HG03135 (cell line): ENCODE measurements at regions not wholly inside any gene's neighbourhood (a gene's known extent, or its start where the extent isn't known, plus 50 kb on each side); places are given as distances from the start of the nearest gene placed in this dataset.

ENCODE experiments used
- ATAC-seq: cut with Tn5 transposase; IDR thresholded peaks from one replicate; pipeline ENCODE4 v1.9.1; 2021; ENCODE audit warnings: mild to moderate bottlenecking, moderate library complexity; ENCODE audit not compliant: unreplicated experiment

DNA sequence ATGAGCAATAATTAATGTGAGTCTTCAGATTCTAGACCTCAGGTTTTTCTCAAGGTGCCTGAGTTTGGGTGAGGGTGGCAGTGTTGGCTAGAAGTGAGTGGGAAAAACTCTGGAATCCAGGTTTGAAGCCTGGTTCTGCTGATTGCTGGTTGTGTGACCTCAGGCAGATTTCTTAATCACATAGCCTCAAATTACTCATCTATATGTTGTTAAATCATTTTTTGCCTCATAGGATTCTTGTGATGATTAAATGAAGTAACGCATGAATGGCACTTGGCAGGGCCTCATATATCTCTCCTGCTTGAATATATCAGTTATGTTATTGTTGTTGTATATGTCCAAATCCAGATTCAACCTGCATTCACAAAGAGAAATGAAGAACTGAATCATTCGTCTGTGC is 60.5 kb downstream of the NR2F2 start:
- no peak for ATAC-seq

DNA sequence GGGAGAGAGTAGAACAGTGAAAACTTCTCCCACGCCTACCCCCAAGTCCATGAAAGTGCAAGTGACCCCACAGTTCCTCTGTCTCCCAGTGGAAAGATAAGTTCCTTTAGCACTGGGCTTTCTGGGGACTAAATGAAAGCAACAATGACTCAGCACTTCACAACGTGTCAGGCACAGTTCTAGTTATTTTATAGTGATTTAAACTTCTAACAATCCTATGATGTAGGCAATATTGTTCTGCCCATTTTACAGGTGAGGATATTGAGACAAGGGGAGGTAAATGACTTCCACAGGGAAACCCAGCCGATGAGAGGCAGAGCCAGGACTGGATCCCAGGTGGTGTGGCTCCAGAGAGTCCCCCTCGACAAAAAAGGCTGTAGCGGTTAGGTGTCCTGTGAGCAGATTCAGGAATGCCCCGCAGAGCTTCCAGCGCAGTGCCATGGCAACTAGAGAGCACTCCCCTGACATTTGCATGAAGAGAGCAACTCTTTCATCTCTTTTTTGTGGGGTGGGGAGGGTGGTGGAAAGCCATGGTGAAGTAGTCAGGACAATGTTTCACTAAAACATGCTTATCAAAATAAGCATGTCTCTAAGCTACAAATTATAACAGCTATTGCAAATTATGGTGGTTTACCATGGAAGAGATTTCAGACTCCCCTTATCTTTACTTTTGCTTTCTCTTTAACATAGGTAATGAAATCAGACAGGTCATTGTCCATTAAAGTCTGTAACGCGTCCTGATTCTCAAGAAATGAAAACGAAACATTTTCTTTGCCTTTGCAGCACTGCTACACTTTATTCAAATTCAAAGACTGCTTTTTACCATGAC is 62.1 kb downstream of the NR2F2 start:
- ATAC-seq = no peak

DNA sequence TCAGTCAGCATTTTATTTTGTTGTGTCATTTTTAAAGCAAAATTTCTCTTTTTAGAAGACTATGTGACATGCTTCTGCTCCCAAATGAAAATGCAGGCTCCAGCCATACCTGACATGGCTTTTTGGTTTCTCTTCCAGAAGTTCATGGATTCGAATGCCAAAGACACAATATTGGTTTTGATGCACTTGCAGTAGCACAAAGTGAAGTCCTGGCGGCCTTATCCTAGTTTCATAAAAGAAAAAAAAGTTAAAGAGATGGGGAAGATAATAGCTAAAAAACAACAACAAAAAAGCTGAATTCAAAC is 62.7 kb downstream of the NR2F2 start:
- ATAC-seq = no peak

DNA sequence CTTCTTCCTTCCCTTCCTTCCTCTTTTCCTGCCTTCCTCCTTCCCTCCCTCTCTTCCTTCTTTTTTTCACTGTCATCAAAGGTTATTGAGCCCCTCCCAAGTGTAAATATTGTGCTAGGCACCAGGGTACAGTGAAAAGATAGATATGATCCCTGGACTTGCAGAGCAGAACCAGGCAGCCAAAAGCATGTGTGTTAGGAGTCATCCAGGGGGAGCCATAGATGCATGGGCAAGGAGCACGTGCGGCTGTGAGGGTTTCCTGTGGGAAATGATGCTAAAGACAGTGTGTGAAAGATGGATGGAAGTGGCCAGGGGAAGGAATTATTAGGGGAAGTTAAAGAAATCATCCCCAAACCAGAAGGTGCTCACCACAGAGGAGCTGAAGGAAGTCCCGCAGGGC is 65.2 kb downstream of the NR2F2 start:
- no peak for ATAC-seq

DNA sequence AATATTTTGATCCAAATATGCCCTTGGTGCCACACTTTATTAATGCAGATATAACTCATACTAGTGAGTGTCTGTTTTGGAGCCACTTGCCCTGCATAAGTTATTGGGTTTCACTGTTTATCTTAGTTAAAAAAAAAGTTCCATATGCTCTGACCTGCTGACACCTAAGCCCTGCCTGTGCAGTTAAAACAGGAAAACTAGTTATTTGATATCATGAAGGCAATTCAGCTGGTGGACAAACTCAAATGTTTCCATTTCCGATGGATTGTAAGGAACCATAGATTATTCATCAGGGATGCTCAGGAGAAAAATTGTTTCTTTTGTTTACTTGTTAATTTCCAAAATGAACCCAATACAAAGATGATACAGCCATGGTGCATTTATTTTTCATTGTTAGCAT is 68.3 kb downstream of the NR2F2 start:
- no peak for ATAC-seq

DNA sequence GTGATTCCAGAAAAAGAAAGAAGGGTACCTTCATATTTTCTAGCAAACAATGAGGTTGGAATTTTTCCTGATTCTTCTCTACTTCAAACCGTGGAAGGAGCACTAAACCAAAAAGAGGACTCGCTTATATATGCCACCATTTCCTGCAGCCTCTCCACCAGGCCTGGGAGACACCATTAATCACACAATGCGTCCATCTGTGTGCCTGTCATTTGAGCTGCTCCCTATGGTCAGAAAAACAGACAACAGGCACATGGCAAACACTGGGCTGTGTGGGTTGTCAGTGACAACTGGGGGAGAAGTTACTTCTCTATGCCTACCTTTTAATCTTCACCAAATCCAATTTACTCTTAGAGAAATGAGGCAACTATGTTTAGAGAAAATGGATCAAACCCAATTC is 71.9 kb downstream of the NR2F2 start:
- ATAC-seq = no peak

DNA sequence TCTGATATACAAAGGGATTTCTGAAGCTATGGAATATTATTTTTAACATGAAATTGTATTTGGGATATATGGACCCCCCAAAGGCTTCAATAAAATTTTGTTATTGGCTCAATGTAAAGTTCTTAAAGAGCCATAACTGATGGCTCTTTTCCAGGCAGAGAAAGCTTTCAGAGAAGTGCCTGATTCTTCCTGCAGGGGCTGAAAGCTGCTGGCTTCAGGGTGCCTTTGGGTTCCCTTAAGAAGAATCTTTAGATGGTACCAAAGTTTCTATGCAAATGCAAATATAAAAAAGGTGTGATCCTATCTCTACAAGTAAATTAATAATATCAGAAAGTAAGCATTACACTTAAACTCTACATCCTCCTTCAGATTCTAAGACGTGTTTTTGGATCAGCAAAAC is 72.6 kb downstream of the NR2F2 start:
- no peak for ATAC-seq

DNA sequence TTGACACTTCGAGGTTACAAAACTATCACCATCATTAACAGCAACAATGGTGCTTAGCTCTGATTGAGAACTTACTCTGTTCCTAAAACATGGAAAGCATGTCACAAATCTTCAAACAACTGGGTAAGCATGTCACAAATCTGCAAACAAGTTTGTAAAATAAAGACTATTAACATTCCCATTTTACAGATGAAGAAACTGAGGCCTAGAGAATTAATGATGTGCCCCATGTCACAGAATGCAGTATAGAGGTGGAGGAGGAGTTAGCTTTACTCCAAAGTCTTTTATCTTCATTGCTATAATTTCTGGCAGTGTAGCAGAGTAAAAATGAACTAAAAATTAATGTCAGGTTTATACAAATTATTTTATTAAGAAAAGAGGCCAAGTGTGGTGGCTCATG is 73.4 kb downstream of the NR2F2 start:
- no peak for ATAC-seq

DNA sequence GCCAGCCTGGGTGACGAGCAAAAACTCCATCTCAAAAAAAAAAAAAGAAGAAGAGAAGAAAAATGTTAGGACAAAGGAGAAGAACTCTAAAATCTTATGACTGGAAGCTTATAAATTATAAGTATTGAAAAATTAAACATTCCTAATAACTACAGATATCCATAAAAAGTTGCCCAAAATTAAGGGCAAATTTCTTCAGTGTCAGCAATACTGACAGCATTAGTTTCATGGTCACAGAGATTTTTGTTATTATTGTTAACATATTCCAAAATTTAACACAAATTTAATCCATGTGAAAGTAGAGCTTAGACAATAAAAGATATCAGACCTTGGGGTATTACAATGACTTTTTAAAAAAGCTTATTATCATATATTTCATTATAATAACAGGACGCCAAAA is 74.1 kb downstream of the NR2F2 start:
- ATAC-seq = no peak

DNA sequence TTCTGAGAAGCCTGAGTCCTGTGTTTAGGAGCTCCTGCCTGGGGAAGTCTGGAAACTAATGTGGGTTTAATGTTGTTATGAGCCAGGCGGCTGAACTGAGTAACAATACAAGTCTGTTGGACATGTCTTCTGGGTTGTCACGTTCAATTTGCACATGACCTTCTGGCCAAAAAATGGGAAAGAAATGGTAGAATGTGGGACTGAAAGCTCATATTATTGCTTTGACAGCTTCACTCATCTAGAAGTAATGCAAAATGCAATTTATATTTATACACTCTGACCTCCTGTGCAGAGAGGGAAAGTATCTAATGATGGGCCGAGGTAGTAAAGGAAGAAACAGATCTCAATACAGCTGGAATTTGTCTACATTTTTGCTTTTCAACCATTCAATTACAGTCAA is 75.8 kb downstream of the NR2F2 start:
- no peak for ATAC-seq

DNA sequence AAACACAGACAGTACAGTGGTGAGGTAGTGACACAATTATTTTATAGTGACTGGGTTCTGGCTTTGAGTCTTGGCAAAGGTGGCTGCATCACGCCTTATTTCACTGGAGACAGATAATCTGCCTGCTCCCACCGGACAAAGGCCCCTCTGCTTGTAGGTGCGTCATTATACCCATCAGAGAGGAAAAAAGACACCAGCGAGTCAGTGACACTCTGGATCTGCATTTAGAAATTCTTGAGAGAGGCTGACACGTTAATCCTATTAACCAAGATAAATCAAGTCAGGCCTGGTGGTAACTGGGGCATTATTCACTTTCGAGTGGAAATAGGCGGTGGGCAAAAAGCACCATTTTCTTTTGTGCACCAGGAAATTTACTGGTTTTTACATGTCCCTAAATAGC is 76.2 kb downstream of the NR2F2 start:
- ATAC-seq = no peak

DNA sequence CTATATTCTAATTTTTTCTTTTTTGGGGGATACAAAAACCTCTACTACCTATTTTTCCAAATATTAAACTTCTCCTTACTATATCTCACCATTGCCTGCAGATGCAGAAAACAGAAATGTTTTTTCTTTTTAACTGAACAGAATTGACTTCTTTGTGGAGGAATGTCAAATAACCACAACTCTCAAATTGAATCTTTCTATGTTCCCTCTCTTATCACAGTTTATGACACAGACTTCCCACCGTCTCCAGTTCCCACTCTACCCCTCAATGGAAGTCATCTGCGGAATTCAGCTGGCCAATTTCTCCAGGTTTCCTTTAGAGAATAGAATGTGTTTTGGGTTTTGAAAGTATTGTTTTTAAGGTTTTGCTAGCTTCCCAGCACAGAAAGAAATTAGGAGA is 77.0 kb downstream of the NR2F2 start:
- ATAC-seq = no peak

DNA sequence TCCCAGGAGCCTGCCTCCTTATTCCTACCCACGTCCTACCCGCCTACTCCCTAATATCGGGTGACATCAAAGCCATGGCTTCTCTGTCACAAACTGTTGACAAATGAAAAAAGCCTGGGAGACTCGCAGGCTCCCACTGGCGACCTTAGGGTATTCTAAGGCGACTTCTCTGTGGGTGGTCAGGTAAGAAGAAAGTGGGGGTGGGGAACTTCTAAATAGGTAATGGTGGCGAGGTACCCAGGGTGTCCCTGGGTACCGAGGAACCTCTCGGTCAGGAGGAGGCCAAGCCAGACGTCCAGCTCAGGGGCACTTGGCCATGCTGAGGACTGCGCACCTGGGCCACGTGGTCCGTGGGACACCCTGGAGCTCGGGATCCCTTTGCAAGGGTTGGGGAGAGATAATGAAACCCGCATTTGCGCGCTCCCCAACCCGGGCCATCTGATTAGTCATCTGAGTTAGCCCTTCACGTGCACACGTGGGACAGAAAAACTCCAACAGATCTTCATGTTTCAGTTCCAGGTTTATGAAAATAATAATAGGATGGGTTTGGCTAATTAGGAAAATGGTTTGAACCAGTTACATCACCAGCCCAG is 78.2 kb downstream of the NR2F2 start:
- no peak for ATAC-seq

DNA sequence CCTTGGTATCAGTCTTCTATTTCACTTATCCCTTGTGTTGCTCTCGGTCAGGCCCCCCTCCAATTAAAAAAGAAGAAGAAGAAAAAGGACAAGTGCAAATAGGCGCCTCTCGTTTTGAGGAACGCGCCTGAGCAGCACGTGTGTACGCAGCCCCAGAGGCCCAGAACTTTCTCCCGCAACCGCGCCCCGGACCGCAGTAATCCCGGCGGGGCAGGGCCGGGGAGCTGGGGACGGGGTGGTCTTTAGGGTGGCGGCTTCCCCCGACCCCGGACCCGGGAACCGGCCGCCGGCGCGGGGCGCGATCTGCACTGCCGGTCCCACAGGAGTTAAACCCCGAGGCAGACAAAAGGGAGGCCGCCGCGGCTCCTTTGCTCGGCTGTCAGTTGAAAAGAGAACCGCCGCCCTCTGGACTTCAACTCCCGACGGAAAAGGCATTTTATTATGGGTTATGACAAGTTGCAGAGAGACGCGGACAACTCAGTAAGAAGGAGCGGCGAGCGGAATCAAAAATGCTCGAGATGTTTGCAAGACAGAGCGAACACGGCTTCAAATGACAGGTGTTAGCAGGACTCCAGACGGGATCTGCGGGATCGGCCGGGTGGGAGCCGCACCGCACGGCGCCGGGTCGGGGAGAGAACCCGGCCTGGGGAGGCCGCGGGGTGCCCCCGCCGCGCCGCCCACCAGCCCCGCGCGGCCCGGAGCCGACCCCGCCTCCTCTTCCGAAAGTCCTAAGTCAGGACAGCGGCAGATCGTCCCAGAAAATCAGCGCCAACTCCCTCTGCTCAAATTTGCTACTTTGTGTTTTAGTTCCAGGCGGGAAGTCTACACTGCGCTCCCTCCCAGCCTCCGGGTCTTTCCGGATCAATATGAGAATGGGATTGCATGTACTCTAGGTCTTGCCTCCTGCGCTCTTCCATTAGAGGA is 79.0 kb downstream of the NR2F2 start:
- no peak for ATAC-seq

DNA sequence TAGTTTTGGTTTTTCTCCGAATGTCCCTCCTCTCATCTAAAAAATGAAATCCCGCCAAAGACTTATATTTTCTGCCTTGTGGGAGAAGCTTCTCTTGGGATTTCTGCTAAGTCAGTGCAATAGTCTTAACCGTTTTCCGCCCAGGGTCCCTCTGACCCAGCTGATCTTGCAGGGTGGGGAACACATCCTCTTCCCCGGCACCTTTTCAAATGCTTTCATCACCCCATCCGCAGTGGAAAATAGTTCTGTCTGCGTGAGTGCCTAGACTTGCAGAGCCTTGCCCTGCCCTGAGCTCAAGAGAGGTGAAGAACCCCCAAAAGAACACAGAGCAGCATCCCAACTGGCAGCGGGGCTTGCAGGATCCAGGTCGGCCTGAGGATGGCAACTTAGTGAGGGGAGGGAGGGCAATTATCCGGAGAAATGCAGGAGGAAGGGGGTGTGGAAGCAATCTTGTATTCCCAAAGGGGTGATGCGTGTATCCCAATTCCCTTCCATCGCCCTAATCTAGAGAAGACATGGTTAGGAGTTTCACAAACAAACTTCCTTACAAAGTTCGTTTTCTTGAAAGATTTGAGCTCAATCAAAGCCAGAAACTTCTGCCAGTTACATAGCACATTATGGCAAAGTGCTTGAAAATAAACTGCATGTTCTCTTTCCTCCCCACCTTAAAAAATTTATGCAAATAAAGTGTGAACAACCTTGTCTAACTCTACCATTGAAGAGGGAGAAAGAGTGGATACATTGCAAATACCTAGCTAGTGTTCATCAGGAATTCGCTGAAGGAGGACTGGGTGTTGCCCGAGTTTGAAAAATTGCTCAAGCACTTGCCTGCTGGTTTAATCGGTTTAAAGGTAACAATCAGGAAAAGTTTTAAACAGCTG is 79.9 kb downstream of the NR2F2 start:
- no peak for ATAC-seq

DNA sequence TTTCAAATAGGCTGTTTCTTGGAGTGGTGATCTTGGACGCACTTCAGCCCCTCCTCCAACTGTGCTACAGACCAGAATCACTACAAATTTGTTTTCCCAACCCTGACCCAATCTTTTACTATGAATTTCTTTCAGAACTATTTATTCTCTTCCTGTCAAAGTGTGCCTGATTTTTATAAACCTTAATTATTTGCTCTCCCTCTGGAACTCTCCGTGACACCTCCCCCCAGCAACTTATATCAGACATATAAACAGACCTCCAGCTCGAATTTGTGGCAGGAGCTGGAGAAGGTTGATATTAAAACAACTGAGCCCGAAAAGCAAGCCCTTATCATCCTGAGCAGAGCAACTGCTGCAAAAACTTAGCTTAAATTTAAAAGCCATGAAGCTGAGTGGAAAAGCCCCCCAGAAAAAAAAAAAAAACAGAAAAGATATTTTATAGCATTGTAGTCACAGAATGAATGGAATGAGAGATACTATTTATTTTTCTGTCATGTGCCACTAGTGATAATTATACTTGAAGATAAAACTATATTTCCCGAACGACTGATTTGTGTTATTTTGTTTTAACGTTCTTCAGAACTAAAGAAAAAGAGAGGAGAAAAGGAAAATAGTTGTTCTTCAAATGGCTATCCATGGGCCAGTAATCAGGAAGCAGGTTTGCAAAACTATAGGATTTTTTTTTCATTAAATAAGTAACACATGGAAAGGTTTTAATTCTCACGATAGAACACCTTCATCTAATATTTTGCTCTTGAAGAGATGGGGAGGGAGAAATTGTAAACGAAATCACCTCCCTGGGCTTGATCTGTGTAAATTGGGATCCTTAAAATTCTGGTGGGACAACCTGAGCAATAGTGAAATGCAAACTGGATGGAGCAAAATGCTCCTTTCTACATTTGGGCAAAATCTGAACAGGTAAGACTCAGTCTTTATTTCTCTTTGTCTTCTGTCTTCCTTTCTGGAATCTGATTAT is 80.8 kb downstream of the NR2F2 start:
- ATAC-seq = no peak

DNA sequence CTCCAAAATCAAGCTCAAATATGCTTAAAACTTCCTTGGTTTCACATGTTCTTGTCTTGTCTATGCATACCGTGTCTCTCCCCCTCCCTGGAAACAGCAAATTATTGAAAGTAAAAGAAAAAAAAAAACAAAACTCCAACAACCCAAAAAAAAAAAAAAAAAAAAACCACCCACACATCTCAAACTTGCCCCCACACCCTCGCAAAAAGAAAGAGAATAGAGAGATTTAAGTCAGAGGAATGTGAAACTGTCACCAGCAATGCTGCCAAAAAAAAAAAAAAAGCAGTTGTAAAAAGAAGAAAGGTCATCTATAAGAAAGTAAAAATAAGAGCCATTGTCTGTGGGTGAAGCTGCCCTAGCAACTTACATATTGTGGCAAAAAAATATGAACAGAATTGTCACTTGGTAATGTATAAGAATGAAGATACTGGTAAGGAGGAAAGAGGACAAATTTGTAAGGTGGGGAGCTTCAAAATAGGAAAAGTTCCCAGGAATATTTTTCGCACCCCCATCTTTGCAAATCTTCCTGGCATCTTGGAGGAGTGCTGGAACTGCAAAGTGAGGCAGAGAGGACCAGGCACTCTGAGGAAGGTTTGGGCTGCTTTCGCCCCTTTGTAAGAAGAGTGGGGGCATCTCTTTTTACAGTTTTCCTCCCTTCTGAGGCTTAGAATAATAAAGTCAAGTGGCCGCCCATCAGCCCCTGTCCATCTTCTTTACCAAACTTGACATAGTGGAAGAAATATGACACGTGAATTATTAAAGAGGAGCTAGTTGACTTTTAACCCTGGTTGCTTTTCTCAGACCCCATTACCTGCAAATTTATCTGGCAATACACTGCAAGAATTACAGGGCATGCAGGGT is 81.8 kb downstream of the NR2F2 start:
- no peak for ATAC-seq

DNA sequence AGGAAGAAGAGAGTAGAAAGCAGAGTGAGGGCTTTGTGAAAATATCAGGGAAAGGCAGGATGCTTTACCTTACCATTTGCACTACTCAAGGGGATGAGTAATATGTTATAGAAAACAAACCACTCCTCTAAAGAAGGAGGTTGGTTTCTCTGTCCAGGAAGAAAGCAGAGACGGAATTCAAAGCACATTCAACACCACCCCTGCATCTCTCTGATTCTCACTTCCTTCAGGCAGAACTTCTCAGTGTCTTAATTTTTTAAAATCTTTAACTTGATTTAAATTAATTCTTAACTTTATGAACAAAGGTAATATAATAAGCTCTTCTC is 82.4 kb downstream of the NR2F2 start:
- no peak for ATAC-seq

DNA sequence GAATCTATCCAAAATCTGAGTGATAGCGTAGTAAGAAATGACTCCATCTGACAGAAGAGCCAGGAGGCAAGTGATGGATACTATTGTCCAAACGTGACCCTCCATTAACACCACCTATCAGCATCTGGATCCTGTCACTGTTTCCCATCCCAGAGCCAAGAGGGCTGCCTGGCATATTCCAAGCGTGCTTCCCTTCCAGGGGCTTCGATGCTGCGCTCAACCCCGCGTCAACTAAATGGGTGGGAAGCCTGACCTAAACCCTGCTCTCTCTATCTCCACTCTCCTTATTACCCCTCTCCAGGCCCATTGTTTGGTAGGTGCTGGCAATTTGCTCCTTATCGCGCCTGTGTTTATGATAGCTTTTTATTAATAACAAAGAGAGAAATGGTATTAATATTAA is 83.2 kb downstream of the NR2F2 start:
- ATAC-seq = no peak
